ENCODE measurements at regions not wholly inside any gene's neighbourhood (a gene's known extent, or its start where the extent isn't known, plus 50 kb on each side); places are given as distances from the start of the nearest gene placed in this dataset.

DNA sequence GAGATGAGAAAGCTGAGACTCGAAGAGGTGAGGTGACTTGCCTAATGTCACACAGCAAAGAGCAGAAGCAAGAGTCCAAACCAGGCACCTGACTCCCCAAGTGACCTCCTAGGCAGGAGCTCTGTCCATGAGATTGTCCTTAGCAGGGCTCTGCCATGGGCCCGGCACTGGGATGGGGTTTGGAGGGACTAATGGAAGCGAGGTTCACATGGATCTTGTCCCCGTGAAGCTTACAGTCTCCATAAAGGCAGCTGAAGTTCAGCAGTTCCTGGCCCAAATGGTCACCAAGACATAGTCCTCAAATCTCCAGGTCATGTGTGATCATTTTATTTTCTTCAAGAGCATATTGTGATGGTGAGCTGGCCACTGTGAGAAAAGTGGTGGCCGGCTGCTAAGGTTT is 57.0 kb upstream of the AFF3 start:
- POLR2A ChIA-PET = no interaction called here
- DNase-seq (no peak), ATAC-seq (ENCODE audit: low read depth) (no peak)
- intact Hi-C loops (cut with micrococcal nuclease) = no loop called here
- Mint-ChIP-seq H3K36me3 (ENCODE audit: low read depth) (no peaks in the 10 kb centered on the region), H3K27ac (no peak overlapping the region), H3K4me3 (no peak overlapping the region), H3K9me3 (no peaks in the 10 kb centered on the region), H3K27me3 (no peaks in the 10 kb centered on the region), H3K4me1 (no peaks in the 10 kb centered on the region)
- CTCF ChIA-PET = no interaction called here
- TF ChIP-seq CTCF (IDR thresholded peaks at IDR 0.05) = no peak

- no peak for ATAC-seq (ENCODE audit: low read depth)
These were observed 56.3 kb upstream of the AFF3 start for GRCh38 chr2:100198461-100199230.

DNA sequence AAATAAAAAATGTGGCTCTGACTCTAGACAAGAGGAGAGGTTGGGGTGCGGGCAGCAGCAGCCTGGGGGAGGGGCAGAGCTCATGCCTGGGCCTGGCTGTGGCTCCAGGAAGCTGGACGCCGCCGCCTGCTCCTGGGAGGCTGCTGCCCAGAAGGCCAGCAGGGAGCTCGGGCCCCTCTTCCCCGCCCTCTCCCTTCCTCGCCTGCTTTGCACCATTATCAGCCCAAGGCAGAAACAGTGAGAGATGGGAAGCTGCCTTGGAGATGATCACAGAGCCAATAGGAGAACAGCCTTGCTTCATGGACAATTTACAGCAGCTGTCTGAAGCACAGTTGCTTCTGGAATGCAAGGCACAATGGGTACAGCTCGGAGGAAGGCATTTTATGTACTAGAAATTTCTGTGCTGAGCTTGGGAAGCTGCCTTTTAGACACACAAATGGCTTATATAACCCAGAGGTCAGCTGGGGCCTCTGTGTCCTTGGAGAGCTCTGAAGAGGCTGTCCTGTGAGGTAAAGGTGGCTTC is 55.3 kb upstream of the AFF3 start:
- no peak for ATAC-seq (ENCODE audit: low read depth)
- CTCF ChIA-PET = no interaction called here
- Mint-ChIP-seq H3K27ac (no peak overlapping the region), H3K4me3 (no peak overlapping the region), H3K36me3 (ENCODE audit: low read depth) (no peaks in the 10 kb centered on the region), H3K9me3 (no peaks in the 10 kb centered on the region), H3K27me3 (peaks cover under 1% of the 10 kb centered on the region), H3K4me1 (peaks cover 3% of the 10 kb centered on the region)
- POLR2A ChIA-PET = no interaction called here
- DNase-seq = no peak
- intact Hi-C loops (cut with micrococcal nuclease) = no loop called here
- TF ChIP-seq CTCF (IDR thresholded peaks at IDR 0.05) = no peak

More at GRCh38 chr2:100198461-100199230, 56.3 kb upstream of the AFF3 start:
- CTCF ChIA-PET = no interaction called here
- H3K9me3 Mint-ChIP-seq = no peaks in the 10 kb centered on the region
- POLR2A ChIA-PET = no interaction called here
- no peaks in the 10 kb centered on the region for H3K36me3 Mint-ChIP-seq (ENCODE audit: low read depth)
- TF ChIP-seq CTCF (IDR thresholded peaks at IDR 0.05) = no peak
- H3K27me3 Mint-ChIP-seq = no peaks in the 10 kb centered on the region
- H3K4me3 Mint-ChIP-seq = no peak overlapping the region
- no peaks in the 10 kb centered on the region for H3K4me1 Mint-ChIP-seq
- H3K27ac Mint-ChIP-seq = no peak overlapping the region
- DNase-seq = no peak
- intact Hi-C loops (cut with micrococcal nuclease) = no loop called here

DNA sequence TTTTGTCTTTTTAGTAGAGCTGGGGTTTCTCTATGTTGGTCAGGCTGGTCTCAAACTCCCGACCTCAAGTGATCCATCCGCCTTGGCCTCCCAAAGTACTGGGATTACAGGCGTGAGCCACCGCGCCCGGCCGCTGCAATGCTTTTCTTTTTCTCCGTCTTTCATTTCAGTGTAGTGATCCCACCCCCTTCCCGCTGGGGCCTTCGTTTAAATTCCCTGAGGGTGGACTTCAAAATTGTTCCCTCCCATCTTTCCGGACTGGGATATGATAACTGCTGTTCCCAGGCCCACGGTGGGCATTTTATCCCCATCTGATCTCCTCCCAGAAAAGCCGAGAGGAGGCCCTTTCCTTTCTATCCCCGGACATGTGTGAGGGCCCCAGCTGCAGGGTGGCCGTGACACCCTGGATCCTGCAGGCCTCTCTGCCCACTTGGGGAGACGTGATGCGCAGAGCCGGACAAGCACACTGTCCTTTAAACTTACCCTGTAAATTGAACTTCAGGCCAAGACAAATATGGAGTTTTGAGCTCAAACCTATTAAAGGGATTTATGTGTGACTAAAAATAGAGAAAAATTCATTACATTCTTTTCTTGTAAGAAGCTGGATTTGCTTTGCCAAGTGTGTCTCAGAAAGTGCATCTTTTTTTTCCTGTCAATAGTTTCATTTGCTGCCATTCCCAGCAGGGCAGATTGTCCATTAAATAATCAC is 54.5 kb upstream of the AFF3 start:
- TF ChIP-seq CTCF (IDR thresholded peaks at IDR 0.05) = no peak
- ATAC-seq (ENCODE audit: low read depth) (no peak), DNase-seq (no peak)
- Mint-ChIP-seq H3K27me3 (peaks cover 6% of the 10 kb centered on the region), H3K4me3 (no peak overlapping the region), H3K36me3 (ENCODE audit: low read depth) (no peaks in the 10 kb centered on the region), H3K27ac (no peak overlapping the region), H3K9me3 (no peaks in the 10 kb centered on the region), H3K4me1 (peaks cover 3% of the 10 kb centered on the region)
- CTCF ChIA-PET = interaction anchor here (0.7 kb wide), 1 partner anchor 184 kb away, joined by 3 read pairs; no protein-coding TSS in a partner anchor
- intact Hi-C loops (cut with micrococcal nuclease) = no loop called here
- POLR2A ChIA-PET = interaction anchor here (0.6 kb wide), 1 partner anchor 13 kb away, joined by 3 read pairs; no protein-coding TSS in a partner anchor

DNA sequence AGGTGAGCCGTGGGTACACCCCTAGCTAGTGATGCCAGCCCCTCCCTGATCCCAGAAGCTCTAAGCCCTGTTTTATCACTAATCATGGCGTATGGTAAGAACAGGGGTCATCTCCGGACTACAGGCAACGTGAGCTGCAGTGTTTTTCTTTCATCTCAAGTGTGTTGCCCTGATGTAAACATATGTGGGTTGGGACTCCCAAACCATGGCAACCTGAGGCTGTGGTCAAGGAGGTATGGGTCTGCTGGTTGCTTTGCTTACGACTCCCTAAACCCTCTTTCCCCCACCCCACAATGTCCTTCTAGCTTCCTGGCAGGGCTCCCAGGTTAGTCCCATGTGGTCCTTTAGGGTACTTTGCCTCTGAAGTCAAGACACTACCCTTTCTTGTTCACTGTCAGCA is 53.6 kb upstream of the AFF3 start:
- no peaks in the 10 kb centered on the region for H3K9me3 Mint-ChIP-seq
- CTCF ChIA-PET = no interaction called here
- no peak overlapping the region for H3K4me3 Mint-ChIP-seq
- H3K27me3 Mint-ChIP-seq = peaks cover 7% of the 10 kb centered on the region
- H3K27ac Mint-ChIP-seq = no peak overlapping the region
- peaks cover 3% of the 10 kb centered on the region for H3K4me1 Mint-ChIP-seq
- POLR2A ChIA-PET = no interaction called here
- no peak for TF ChIP-seq CTCF (IDR thresholded peaks at IDR 0.05)
- H3K36me3 Mint-ChIP-seq (ENCODE audit: low read depth) = no peaks in the 10 kb centered on the region
- intact Hi-C loops (cut with micrococcal nuclease) = no loop called here
- ATAC-seq (ENCODE audit: low read depth) = no peak
- no peak for DNase-seq

Data from activated B cell treated with CpG ODN at 0.5 μM for 24 hours (primary cell).